GM23338 (cell line): ENCODE measurements at regions not wholly inside any gene's neighbourhood (a gene's known extent, or its start where the extent isn't known, plus 50 kb on each side); places are given as distances from the start of the nearest gene placed in this dataset.
A peak's percentile ranks its signal among the peaks of the same experiment; 100 is the strongest.

Experiments
- ATAC-seq: fragments of 200-7000 bp; cut with Tn5 transposase; 3 replicates; pipeline ENCODE4 v1.9.1; 2020
- DNase-seq: peaks from one replicate; pipeline ENCODE4 v3.0.0-alpha.2; 2015; ENCODE audit warnings: low spot score
- H2AFZ ChIP-seq: fragments of 200-600 bp; sonication (generic); 2 replicates; pipeline ENCODE4 v1.8.0; 2016; ENCODE audit warnings: antibody characterized with exemption, mild to moderate bottlenecking, moderate library complexity
- H3F3A ChIP-seq: fragments of 200-600 bp; sonication (generic); replicated peaks from 2 replicates; pipeline ENCODE4 v1.8.0; 2017; ENCODE audit warnings: antibody characterized with exemption, mixed run types, low read depth
- H3K27ac ChIP-seq: fragments of 200-600 bp; sonication (generic); 2 replicates; pipeline ENCODE4 v1.6.1; 2016; ENCODE audit warnings: low read depth
- H3K27me3 ChIP-seq: fragments of 200-600 bp; sonication (generic); 2 replicates; pipeline ENCODE4 v1.8.0; 2016; ENCODE audit warnings: mild to moderate bottlenecking, mixed run types, moderate library complexity; ENCODE audit not compliant: insufficient read depth
- H3K36me3 ChIP-seq: fragments of 200-600 bp; sonication (generic); 2 replicates; pipeline ENCODE4 v1.8.0; 2016; ENCODE audit warnings: mild to moderate bottlenecking; ENCODE audit not compliant: insufficient read depth
- H3K4me1 ChIP-seq: fragments of 200-600 bp; sonication (generic); 2 replicates; pipeline ENCODE4 v1.8.0; 2016; ENCODE audit warnings: mild to moderate bottlenecking, moderate library complexity; ENCODE audit not compliant: insufficient read depth
- H3K4me2 ChIP-seq: fragments of 200-600 bp; sonication (generic); 2 replicates; pipeline ENCODE4 v1.7.1; 2017; ENCODE audit warnings: mixed run types
- H3K4me3 ChIP-seq: fragments of 200-600 bp; sonication (generic); 2 replicates; pipeline ENCODE4 v1.6.1; 2016; ENCODE audit warnings: mixed run types
- H3K79me2 ChIP-seq: fragments of 200-600 bp; sonication (generic); replicated peaks from 2 replicates; pipeline ENCODE4 v1.8.0; 2017; ENCODE audit warnings: mild to moderate bottlenecking; ENCODE audit not compliant: insufficient read depth
- H3K9me2 ChIP-seq: fragments of 200-600 bp; sonication (generic); 2 replicates; pipeline ENCODE4 v1.8.0; 2017; ENCODE audit not compliant: insufficient read depth
- H4K20me1 ChIP-seq: fragments of 200-600 bp; sonication (generic); replicated peaks from 2 replicates; pipeline ENCODE4 v1.8.0; 2017; ENCODE audit warnings: mild to moderate bottlenecking; ENCODE audit not compliant: insufficient read depth
- H3K27ac Mint-ChIP-seq: 2 replicates; pipeline ENCODE4 v1.8.0; 2020; ENCODE audit warnings: inconsistent platforms, mild to moderate bottlenecking, moderate library complexity, mixed read lengths
- H3K27me3 Mint-ChIP-seq: 3 replicates; pipeline ENCODE4 v1.8.0; 2022; ENCODE audit warnings: low read depth, mild to moderate bottlenecking, moderate library complexity, mixed read lengths, inconsistent platforms; ENCODE audit not compliant: insufficient read depth, poor library complexity
- H3K36me3 Mint-ChIP-seq: 3 replicates; pipeline ENCODE4 v1.8.0; 2021; ENCODE audit warnings: low read depth, mild to moderate bottlenecking, inconsistent platforms, moderate library complexity, mixed read lengths
- H3K4me1 Mint-ChIP-seq: 3 replicates; pipeline ENCODE4 v1.8.0; 2020; ENCODE audit warnings: mild to moderate bottlenecking, inconsistent platforms, mixed read lengths
- H3K4me3 Mint-ChIP-seq: 3 replicates; pipeline ENCODE4 v1.8.0; 2021; ENCODE audit warnings: moderate library complexity, mild to moderate bottlenecking, inconsistent platforms, mixed read lengths
- H3K9me3 Mint-ChIP-seq: 3 replicates; pipeline ENCODE4 v1.8.0; 2020; ENCODE audit warnings: moderate library complexity, mild to moderate bottlenecking, inconsistent platforms, mixed read lengths
- CREB1 ChIP-seq: fragments of 250-450 bp; sonication (Bioruptor Pico); IDR thresholded peaks from 2 replicates; pipeline ENCODE4 v1.5.0; 2020; ENCODE audit warnings: low read depth, mild to moderate bottlenecking, moderate library complexity
- CTCF ChIP-seq, 2 experiments: fragments of 200-600 bp in 1 of 2; sonication (generic) in 1 of 2; conservative IDR thresholded peaks; 2 replicates each; pipeline versions ENCODE4 v1.5.1 to v1.6.1; 2016 to 2017; ENCODE audit warnings: antibody characterized with exemption in 2 of 2, low read depth in 2 of 2, mild to moderate bottlenecking in 2 of 2, moderate library complexity in 1 of 2
- EZH2phosphoT487 ChIP-seq: fragments of 200-600 bp; sonication (generic); IDR thresholded peaks from one replicate; pipeline ENCODE4 v1.8.1; 2018; ENCODE audit warnings: antibody characterized with exemption; ENCODE audit not compliant: unreplicated experiment
- JUNB ChIP-seq: IDR thresholded peaks from one replicate; pipeline ENCODE4 v1.6.1; 2016; ENCODE audit warnings: antibody characterized with exemption; ENCODE audit not compliant: unreplicated experiment
- REST ChIP-seq: IDR thresholded peaks from one replicate; pipeline ENCODE4 v1.6.1; 2018; ENCODE audit warnings: antibody characterized with exemption; ENCODE audit not compliant: unreplicated experiment
- STAT1 ChIP-seq: IDR thresholded peaks from one replicate; pipeline ENCODE4 v1.6.1; 2016; ENCODE audit warnings: antibody characterized with exemption; ENCODE audit not compliant: unreplicated experiment
- ZNF114 ChIP-seq: fragments of 250-450 bp; sonication (Bioruptor Pico); IDR thresholded peaks from 2 replicates; pipeline ENCODE4 v1.5.0; 2020; ENCODE audit warnings: mild to moderate bottlenecking, moderate library complexity

- Histone ChIP-seq H3K4me3 (no peak overlapping the region), H3K27ac (no peak overlapping the region), H3K9me2 (no peaks in the 10 kb centered on the region; the same call in 1 of the 2 replicates), H3K4me1 (peaks cover 15% of the 10 kb centered on the region; the same call in 1 of the 2 replicates), H3F3A (no peaks in the 10 kb centered on the region), H3K79me2 (no peaks in the 10 kb centered on the region), H4K20me1 (no peaks in the 10 kb centered on the region), H2AFZ (no peak overlapping the region), H3K4me2 (no peak overlapping the region), H3K36me3 (no peaks in the 10 kb centered on the region), H3K27me3 (no peaks in the 10 kb centered on the region)
- Mint-ChIP-seq H3K4me1 (peaks cover 6% of the 10 kb centered on the region; the same call in 2 of the 3 replicates), H3K27me3 (no peaks in the 10 kb centered on the region), H3K27ac (no peak overlapping the region), H3K36me3 (peaks cover 3% of the 10 kb centered on the region; the same call in 2 of the 3 replicates), H3K9me3 (no peaks in the 10 kb centered on the region; the same call in 2 of the 3 replicates), H3K4me3 (no peak overlapping the region)
- DNase-seq: peak; percentile 83
- TF ChIP-seq CTCF (conservative IDR thresholded peaks at IDR 0.05; ENCODE audit: low read depth in 2 of 2) (peak; percentile 83 to 85), CREB1 (CRISPR knock-in tag) (no peak), EZH2phosphoT487 (no peak)
- ATAC-seq: peak; percentile 91
Observed at GRCh38 chr4:181301735-181302710, 941.2 kb upstream of the TENM3 start.

GRCh38 chr4:181307824-181308223, 935.4 kb upstream of the TENM3 start:
- Mint-ChIP-seq H3K36me3 (no peaks in the 10 kb centered on the region), H3K27ac (no peak overlapping the region), H3K9me3 (no peaks in the 10 kb centered on the region), H3K4me1 (peaks cover 24% of the 10 kb centered on the region), H3K27me3 (no peaks in the 10 kb centered on the region), H3K4me3 (no peak overlapping the region)
- Histone ChIP-seq H3K27me3 (no peaks in the 10 kb centered on the region), H3K4me2 (peak overlapping the region; percentile 38; the same call in 1 of the 2 replicates), H3K4me1 (peaks cover 34% of the 10 kb centered on the region), H3K79me2 (no peaks in the 10 kb centered on the region), H3K9me2 (no peaks in the 10 kb centered on the region; the same call in 1 of the 2 replicates), H3K4me3 (no peak overlapping the region), H3K36me3 (no peaks in the 10 kb centered on the region), H3F3A (no peaks in the 10 kb centered on the region), H2AFZ (no peak overlapping the region), H4K20me1 (no peaks in the 10 kb centered on the region), H3K27ac (no peak overlapping the region)
- no peak for ATAC-seq
- TF ChIP-seq ZNF114 (CRISPR knock-in tag) (no peak), JUNB (no peak), REST (no peak), STAT1 (no peak)
- DNase-seq: no peak
